ENCODE measurements at regions not wholly inside any gene's neighbourhood (a gene's known extent, or its start where the extent isn't known, plus 50 kb on each side); places are given as distances from the start of the nearest gene placed in this dataset.

GRCh38 chr18:64539847-64540246 lies 391.0 kb upstream of the LINC00305 start:
- H2BK12ac ChIP-seq (ENCODE audit: low read length), result no peak overlapping the region

GRCh38 chr18:64528646-64529045 lies 379.8 kb upstream of the LINC00305 start:
- Histone ChIP-seq H3K36me3 (replicated peaks in 1 of 2; ENCODE audit: control insufficient read depth in 2 of 2, insufficient read depth in 2 of 2, low read length in 2 of 2) (no peaks in the 10 kb centered on the region), H3K23ac (ENCODE audit: low read depth, low read length, poor library complexity) (no peak overlapping the region), H2BK15ac (ENCODE audit: low read length) (no peak overlapping the region), H2BK5ac (ENCODE audit: low read length) (no peak overlapping the region), H4K8ac (ENCODE audit: low read depth, low read length) (no peak overlapping the region), H3K9me3 (replicated peaks in 1 of 2; ENCODE audit: control insufficient read depth in 2 of 2, insufficient read depth in 1 of 2, low read depth in 1 of 2, low read length in 2 of 2) (peaks cover 0 to 4% of the 10 kb centered on the region in 2 donors), H3K27ac (replicated peaks; ENCODE audit: low read length) (no peak overlapping the region), H3K18ac (ENCODE audit: low read length) (no peak overlapping the region), H4K91ac (ENCODE audit: low read depth, low read length, poor library complexity) (no peak overlapping the region), H3K14ac (ENCODE audit: low read length) (no peak overlapping the region), H3K4me2 (ENCODE audit: insufficient read depth, low read length, poor library complexity, severe bottlenecking) (no peak overlapping the region), H3K4ac (ENCODE audit: low read length) (no peak overlapping the region), H3K4me1 (ENCODE audit: control insufficient read depth in 2 of 2, insufficient read depth in 1 of 2, low read depth in 1 of 2, low read length in 2 of 2) (no peaks in the 10 kb centered on the region), H2BK120ac (ENCODE audit: low read depth, low read length) (no peak overlapping the region), H3K27me3 (ENCODE audit: control insufficient read depth in 3 of 3, insufficient read depth in 3 of 3, low read depth in 1 of 3, low read length in 3 of 3) (no peaks in the 10 kb centered on the region), H2AK5ac (ENCODE audit: low read depth, low read length) (no peak overlapping the region), H3K79me1 (ENCODE audit: low read depth, low read length) (no peaks in the 10 kb centered on the region), H3K9ac (ENCODE audit: low read depth, low read length, poor library complexity) (no peak overlapping the region), H2AFZ (ENCODE audit: low read length) (no peak overlapping the region), H2BK12ac (ENCODE audit: low read length) (no peak overlapping the region), H3K4me3 (ENCODE audit: low read length in 2 of 2) (no peak overlapping the region)
- WGBS, 2 donors (ENCODE audit: extremely low coverage in 2 of 2, insufficient read length in 2 of 2, insufficient replicate concordance in 1 of 2), result no CpG with 5 or more reads among the region's 3 CpGs
- DNase-seq (ENCODE audit: low spot score), result no peak

More at GRCh38 chr18:64539847-64540246, 391.0 kb upstream of the LINC00305 start:
- H3K9ac ChIP-seq (ENCODE audit: low read depth, low read length, poor library complexity), result no peak overlapping the region
- H3K36me3 ChIP-seq (replicated peaks in 1 of 2; ENCODE audit: control insufficient read depth in 2 of 2, insufficient read depth in 2 of 2, low read length in 2 of 2), result no peaks in the 10 kb centered on the region
- no peak for DNase-seq (ENCODE audit: low spot score)
- no peak overlapping the region for H2AK5ac ChIP-seq (ENCODE audit: low read depth, low read length)
- no peak overlapping the region for H3K23ac ChIP-seq (ENCODE audit: low read depth, low read length, poor library complexity)
- no peak overlapping the region for H3K4me2 ChIP-seq (ENCODE audit: insufficient read depth, low read length, poor library complexity, severe bottlenecking)
- H3K27me3 ChIP-seq (ENCODE audit: control insufficient read depth in 3 of 3, insufficient read depth in 3 of 3, low read depth in 1 of 3, low read length in 3 of 3), result peaks cover 0 to 2% (median 0%) of the 10 kb centered on the region in 3 experiments
- H2AFZ ChIP-seq (ENCODE audit: low read length), result peak overlapping the region; percentile 48
- no peak overlapping the region for H3K14ac ChIP-seq (ENCODE audit: low read length)
- no peak overlapping the region for H3K27ac ChIP-seq (replicated peaks; ENCODE audit: low read length)
- no peaks in the 10 kb centered on the region for H3K79me1 ChIP-seq (ENCODE audit: low read depth, low read length)
- no peak overlapping the region for H4K8ac ChIP-seq (ENCODE audit: low read depth, low read length)
- no peak overlapping the region for H3K4ac ChIP-seq (ENCODE audit: low read length)
- H4K91ac ChIP-seq (ENCODE audit: low read depth, low read length, poor library complexity), result no peak overlapping the region
- H2BK120ac ChIP-seq (ENCODE audit: low read depth, low read length), result no peak overlapping the region
- no peak overlapping the region for H2BK5ac ChIP-seq (ENCODE audit: low read length)
- no peak overlapping the region for H2BK15ac ChIP-seq (ENCODE audit: low read length)
- H3K9me3 ChIP-seq (replicated peaks in 1 of 2; ENCODE audit: control insufficient read depth in 2 of 2, insufficient read depth in 1 of 2, low read depth in 1 of 2, low read length in 2 of 2), result no peaks in the 10 kb centered on the region
- peaks cover 0 to 3% of the 10 kb centered on the region in 2 donors for H3K4me1 ChIP-seq (ENCODE audit: control insufficient read depth in 2 of 2, insufficient read depth in 1 of 2, low read depth in 1 of 2, low read length in 2 of 2)
- no peak overlapping the region for H3K4me3 ChIP-seq (ENCODE audit: low read length in 2 of 2)
- H3K18ac ChIP-seq (ENCODE audit: low read length), result no peak overlapping the region
- no CpG with 5 or more reads among the region's 1 CpG for WGBS, 2 donors (ENCODE audit: extremely low coverage in 2 of 2, insufficient read length in 2 of 2, insufficient replicate concordance in 1 of 2)

- no peak for DNase-seq (ENCODE audit: low spot score)
- Histone ChIP-seq H3K4ac (ENCODE audit: low read length) (no peak overlapping the region), H3K23ac (ENCODE audit: low read depth, low read length, poor library complexity) (no peak overlapping the region), H2BK5ac (ENCODE audit: low read length) (no peak overlapping the region), H2BK15ac (ENCODE audit: low read length) (no peak overlapping the region), H2BK12ac (ENCODE audit: low read length) (no peak overlapping the region), H3K18ac (ENCODE audit: low read length) (no peak overlapping the region), H3K27ac (replicated peaks; ENCODE audit: low read length) (no peak overlapping the region), H3K36me3 (replicated peaks in 1 of 2; ENCODE audit: control insufficient read depth in 2 of 2, insufficient read depth in 2 of 2, low read length in 2 of 2) (no peaks in the 10 kb centered on the region), H3K4me1 (ENCODE audit: control insufficient read depth in 2 of 2, insufficient read depth in 1 of 2, low read depth in 1 of 2, low read length in 2 of 2) (no peaks in the 10 kb centered on the region), H2AFZ (ENCODE audit: low read length) (no peak overlapping the region), H3K9me3 (replicated peaks in 1 of 2; ENCODE audit: control insufficient read depth in 2 of 2, insufficient read depth in 1 of 2, low read depth in 1 of 2, low read length in 2 of 2) (no peaks in the 10 kb centered on the region), H4K91ac (ENCODE audit: low read depth, low read length, poor library complexity) (no peak overlapping the region), H3K79me1 (ENCODE audit: low read depth, low read length) (no peaks in the 10 kb centered on the region), H3K4me3 (ENCODE audit: low read length in 2 of 2) (no peak overlapping the region), H3K4me2 (ENCODE audit: insufficient read depth, low read length, poor library complexity, severe bottlenecking) (no peak overlapping the region), H3K27me3 (ENCODE audit: control insufficient read depth in 3 of 3, insufficient read depth in 3 of 3, low read depth in 1 of 3, low read length in 3 of 3) (no peaks in the 10 kb centered on the region), H2AK5ac (ENCODE audit: low read depth, low read length) (no peak overlapping the region), H3K9ac (ENCODE audit: low read depth, low read length, poor library complexity) (no peak overlapping the region), H2BK120ac (ENCODE audit: low read depth, low read length) (no peak overlapping the region), H3K14ac (ENCODE audit: low read length) (no peak overlapping the region), H4K8ac (ENCODE audit: low read depth, low read length) (no peak overlapping the region)
- no CpG with 5 or more reads among the region's 2 CpGs for WGBS, 2 donors (ENCODE audit: extremely low coverage in 2 of 2, insufficient read length in 2 of 2, insufficient replicate concordance in 1 of 2)
These were observed 370.3 kb upstream of the LINC00305 start for GRCh38 chr18:64519201-64519600.

GRCh38 chr18:64518191-64518590 lies 369.3 kb upstream of the LINC00305 start:
- DNase-seq (ENCODE audit: low spot score), result no peak
- no peak overlapping the region for H2BK120ac ChIP-seq (ENCODE audit: low read depth, low read length)
- H3K27ac ChIP-seq (replicated peaks; ENCODE audit: low read length), result no peak overlapping the region
- H3K9ac ChIP-seq (ENCODE audit: low read depth, low read length, poor library complexity), result no peak overlapping the region
- no peak overlapping the region for H3K4me2 ChIP-seq (ENCODE audit: insufficient read depth, low read length, poor library complexity, severe bottlenecking)
- no peak overlapping the region for H2BK15ac ChIP-seq (ENCODE audit: low read length)
- no peaks in the 10 kb centered on the region for H3K9me3 ChIP-seq (replicated peaks in 1 of 2; ENCODE audit: control insufficient read depth in 2 of 2, insufficient read depth in 1 of 2, low read depth in 1 of 2, low read length in 2 of 2)
- no peak overlapping the region for H2BK5ac ChIP-seq (ENCODE audit: low read length)
- H2AK5ac ChIP-seq (ENCODE audit: low read depth, low read length), result no peak overlapping the region
- H3K79me1 ChIP-seq (ENCODE audit: low read depth, low read length), result no peaks in the 10 kb centered on the region
- no peak overlapping the region for H3K4me3 ChIP-seq (ENCODE audit: low read length in 2 of 2)
- no peak overlapping the region for H3K14ac ChIP-seq (ENCODE audit: low read length)
- H3K27me3 ChIP-seq (ENCODE audit: control insufficient read depth in 3 of 3, insufficient read depth in 3 of 3, low read depth in 1 of 3, low read length in 3 of 3), result no peaks in the 10 kb centered on the region
- no peak overlapping the region for H4K91ac ChIP-seq (ENCODE audit: low read depth, low read length, poor library complexity)
- H4K8ac ChIP-seq (ENCODE audit: low read depth, low read length), result no peak overlapping the region
- H3K4ac ChIP-seq (ENCODE audit: low read length), result no peak overlapping the region
- no peak overlapping the region for H3K23ac ChIP-seq (ENCODE audit: low read depth, low read length, poor library complexity)
- H2BK12ac ChIP-seq (ENCODE audit: low read length), result no peak overlapping the region
- H2AFZ ChIP-seq (ENCODE audit: low read length), result no peak overlapping the region
- H3K4me1 ChIP-seq (ENCODE audit: control insufficient read depth in 2 of 2, insufficient read depth in 1 of 2, low read depth in 1 of 2, low read length in 2 of 2), result no peaks in the 10 kb centered on the region
- no CpG with 5 or more reads among the region's 2 CpGs for WGBS, 2 donors (ENCODE audit: extremely low coverage in 2 of 2, insufficient read length in 2 of 2, insufficient replicate concordance in 1 of 2)
- H3K36me3 ChIP-seq (replicated peaks in 1 of 2; ENCODE audit: control insufficient read depth in 2 of 2, insufficient read depth in 2 of 2, low read length in 2 of 2), result no peaks in the 10 kb centered on the region
- no peak overlapping the region for H3K18ac ChIP-seq (ENCODE audit: low read length)
